G401.6 (cell line): ENCODE measurements at regions not wholly inside any gene's neighbourhood (a gene's known extent, or its start where the extent isn't known, plus 50 kb on each side); places are given as distances from the start of the nearest gene placed in this dataset.
"Not testable (repeated sequence)": the region's sequence is repeated elsewhere in the genome, so short reads cannot be mapped to it uniquely, and the experiment has no call there.

Experiments
- FAIRE-seq: peaks from 2 replicates; lab custom pipeline; 2012; peaks lifted over from hg19 to GRCh38; lab: Jason Lieb, UNC

- no peak for FAIRE-seq
Measured at GRCh38 chr15:81865850-81866537, 179.8 kb downstream of the MEX3B start.

- FAIRE-seq, result no peak
Measured at GRCh38 chr15:81863162-81863561, 182.7 kb downstream of the MEX3B start.

- no peak for FAIRE-seq
Measured at GRCh38 chr15:81859737-81860516, 185.9 kb downstream of the MEX3B start.

GRCh38 chr15:81858586-81858985, 187.2 kb downstream of the MEX3B start:
- FAIRE-seq, result no peak

- FAIRE-seq, result no peak
Measured at GRCh38 chr15:81858136-81858535, 187.7 kb downstream of the MEX3B start.

- FAIRE-seq, result no peak
Measured at GRCh38 chr15:81856634-81857026, 189.2 kb downstream of the MEX3B start.

GRCh38 chr15:81856001-81856633, 189.7 kb downstream of the MEX3B start:
- FAIRE-seq, result no peak

GRCh38 chr15:81853150-81853748, 192.6 kb downstream of the MEX3B start:
- no peak for FAIRE-seq

- FAIRE-seq, result no peak
Measured at GRCh38 chr15:81852411-81853149, 193.2 kb downstream of the MEX3B start.

GRCh38 chr15:81851757-81852156, 194.1 kb downstream of the MEX3B start:
- no peak for FAIRE-seq

GRCh38 chr15:81851325-81851724, 194.5 kb downstream of the MEX3B start:
- no peak for FAIRE-seq

- no peak for FAIRE-seq
Measured at GRCh38 chr15:81849289-81849688, 196.5 kb downstream of the MEX3B start.

GRCh38 chr15:81848701-81849100, 197.1 kb downstream of the MEX3B start:
- no peak for FAIRE-seq

- no peak for FAIRE-seq
Measured at GRCh38 chr15:81843757-81844407, 201.9 kb downstream of the MEX3B start.

GRCh38 chr15:81843226-81843625, 202.6 kb downstream of the MEX3B start:
- FAIRE-seq, result no peak

- no peak for FAIRE-seq
Measured at GRCh38 chr15:81839387-81839786, 206.4 kb downstream of the MEX3B start.

GRCh38 chr15:81835731-81836130, 210.1 kb downstream of the MEX3B start:
- FAIRE-seq, result peak; percentile 70

- no peak for FAIRE-seq
Measured at GRCh38 chr15:81830520-81830919, 215.3 kb downstream of the MEX3B start.

GRCh38 chr15:81829918-81830317, 215.9 kb downstream of the MEX3B start:
- no peak for FAIRE-seq

- FAIRE-seq, result no peak
Measured at GRCh38 chr15:81828135-81828534, 217.7 kb downstream of the MEX3B start.

- FAIRE-seq, result no peak
Measured at GRCh38 chr15:81825136-81825535, 220.7 kb downstream of the MEX3B start.

GRCh38 chr15:81822587-81822986, 223.2 kb downstream of the MEX3B start:
- not testable (repeated sequence) for FAIRE-seq
